Skeletal muscle satellite cell (primary cell): ENCODE measurements at regions not wholly inside any gene's neighbourhood (a gene's known extent, or its start where the extent isn't known, plus 50 kb on each side); places are given as distances from the start of the nearest gene placed in this dataset.

ENCODE experiments used
- H3K27me3 ChIP-seq: 2 replicates; pipeline ENCODE4 v1.7.0; 2013; ENCODE audit warnings: low read length; ENCODE audit not compliant: control insufficient read depth, insufficient read depth
- H3K36me3 ChIP-seq: 2 replicates; pipeline ENCODE4 v1.7.0; 2013; ENCODE audit warnings: mild to moderate bottlenecking, control low read depth, low read length; ENCODE audit not compliant: insufficient read depth
- H3K4me1 ChIP-seq: 2 replicates; pipeline ENCODE4 v1.7.0; 2013; ENCODE audit warnings: low read length; ENCODE audit not compliant: control insufficient read depth, insufficient read depth
- H3K4me2 ChIP-seq: 2 replicates; pipeline ENCODE4 v1.7.0; 2013; ENCODE audit warnings: mild to moderate bottlenecking, low read length
- H3K4me3 ChIP-seq: 2 replicates; pipeline ENCODE4 v1.7.0; 2013; ENCODE audit warnings: low read length
- H3K9ac ChIP-seq: 2 replicates; pipeline ENCODE4 v1.7.0; 2013; ENCODE audit warnings: mild to moderate bottlenecking, low read depth, low read length, moderate library complexity
- H3K9me3 ChIP-seq: replicated peaks from 2 replicates; pipeline ENCODE4 v1.7.0; 2013; ENCODE audit warnings: mild to moderate bottlenecking, control low read depth, low read length

DNA sequence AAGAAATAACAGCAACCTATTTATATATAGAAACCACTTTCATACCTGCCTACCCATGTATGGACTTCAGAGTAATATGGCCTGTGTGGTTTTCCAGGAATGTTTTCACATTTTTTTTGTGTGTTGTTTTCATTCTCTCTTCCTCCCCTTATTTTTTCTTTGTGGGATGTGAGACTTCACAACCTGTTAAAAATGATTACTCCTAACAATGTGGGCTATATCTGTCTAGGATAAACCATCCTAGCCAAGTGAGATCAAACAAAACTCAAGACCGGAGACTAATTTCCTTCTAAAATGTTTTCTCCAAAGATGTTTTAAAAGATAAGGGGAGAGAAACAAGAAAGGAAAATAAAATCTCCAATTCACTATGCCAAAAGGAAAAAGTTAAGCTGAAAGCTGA, 106.1 kb upstream of the DIPK2B start:
- Histone ChIP-seq H3K27me3 (peaks cover 4% of the 10 kb centered on the region), H3K4me1 (no peaks in the 10 kb centered on the region), H3K4me3 (no peak overlapping the region), H3K4me2 (no peak overlapping the region), H3K9ac (no peak overlapping the region), H3K36me3 (no peaks in the 10 kb centered on the region), H3K9me3 (no peaks in the 10 kb centered on the region)

DNA sequence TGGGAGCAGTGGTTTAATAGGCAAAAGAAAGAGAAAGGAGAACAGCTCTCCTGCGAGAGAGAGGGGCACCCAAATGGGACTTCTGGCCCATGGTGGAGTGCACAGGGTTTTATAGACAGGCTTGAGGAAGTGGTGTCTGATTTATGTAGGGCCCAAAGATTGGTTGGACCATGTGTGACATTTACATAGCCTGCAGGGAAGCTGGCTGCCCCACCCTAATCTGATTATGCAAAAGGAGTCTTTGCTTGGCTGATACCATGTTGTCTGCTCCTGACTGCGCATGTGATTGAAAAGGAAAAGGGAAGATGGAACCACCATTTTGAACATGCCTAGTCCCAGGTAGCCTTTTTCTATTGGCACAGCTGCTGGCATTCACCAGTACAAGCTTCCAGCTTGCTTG, 100.0 kb upstream of the DIPK2B start:
- H3K4me1 ChIP-seq: no peaks in the 10 kb centered on the region
- H3K4me2 ChIP-seq: no peak overlapping the region
- H3K27me3 ChIP-seq: no peaks in the 10 kb centered on the region
- H3K36me3 ChIP-seq: no peaks in the 10 kb centered on the region
- no peak overlapping the region for H3K4me3 ChIP-seq
- H3K9me3 ChIP-seq: no peaks in the 10 kb centered on the region
- no peak overlapping the region for H3K9ac ChIP-seq

DNA sequence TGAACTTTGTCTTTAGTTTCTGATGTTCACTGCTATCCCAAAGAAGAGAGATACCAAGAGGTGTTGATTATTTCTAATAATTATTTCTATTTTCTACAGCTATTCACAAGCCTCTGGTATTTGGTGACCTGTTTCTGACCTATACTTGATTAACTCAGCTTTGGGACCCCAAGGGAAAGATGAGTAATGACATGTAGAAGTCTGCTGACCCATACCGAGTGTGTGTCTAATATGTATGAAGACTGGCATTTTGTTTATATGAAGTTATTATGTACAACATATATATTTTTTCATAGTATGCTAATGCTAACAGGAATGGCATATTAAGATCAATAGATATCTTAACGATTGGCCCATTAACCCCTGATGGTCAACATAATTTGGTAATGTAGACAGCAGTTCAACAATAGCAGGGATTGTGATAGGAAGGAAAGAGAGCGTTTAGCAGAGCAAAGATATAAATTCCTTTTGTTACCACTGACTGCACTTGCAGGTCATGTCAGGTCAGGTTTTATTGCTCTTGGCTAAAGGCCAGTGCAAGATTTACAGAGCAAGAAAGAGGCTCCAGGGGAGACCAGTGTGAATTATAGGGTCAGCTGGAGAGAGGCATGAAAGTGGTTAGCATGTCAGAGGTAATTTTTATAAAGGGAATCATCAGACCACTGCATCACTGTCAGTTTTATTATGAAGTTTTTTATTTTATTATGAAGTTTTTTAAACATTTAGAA, 94.7 kb upstream of the DIPK2B start:
- peaks cover 13% of the 10 kb centered on the region for H3K27me3 ChIP-seq
- H3K9me3 ChIP-seq: no peaks in the 10 kb centered on the region
- H3K4me3 ChIP-seq: no peak overlapping the region
- no peak overlapping the region for H3K9ac ChIP-seq
- H3K4me2 ChIP-seq: no peak overlapping the region
- H3K36me3 ChIP-seq: no peaks in the 10 kb centered on the region
- no peaks in the 10 kb centered on the region for H3K4me1 ChIP-seq

DNA sequence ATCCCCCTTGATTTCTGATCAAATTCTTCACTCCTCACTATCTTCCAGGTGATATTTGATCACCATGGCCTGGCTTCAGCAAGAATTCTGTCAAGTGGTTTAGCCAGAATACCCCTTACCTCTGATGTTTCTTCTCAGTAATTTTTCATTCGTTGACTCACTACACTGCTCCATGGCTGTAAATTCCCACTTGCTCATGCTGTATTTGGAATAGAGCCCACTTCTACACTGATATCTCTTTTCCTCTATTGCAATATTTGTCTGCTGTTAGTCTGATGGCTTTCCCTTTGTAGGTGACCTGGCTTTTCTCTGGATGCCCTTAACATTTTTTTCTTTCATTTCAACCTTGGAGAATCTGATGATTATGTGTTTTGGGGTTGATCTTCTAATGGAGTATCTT, 73.9 kb upstream of the DIPK2B start:
- no peak overlapping the region for H3K9ac ChIP-seq
- H3K27me3 ChIP-seq: no peaks in the 10 kb centered on the region
- H3K4me3 ChIP-seq: no peak overlapping the region
- H3K36me3 ChIP-seq: no peaks in the 10 kb centered on the region
- H3K4me2 ChIP-seq: no peak overlapping the region
- H3K9me3 ChIP-seq: no peaks in the 10 kb centered on the region
- no peaks in the 10 kb centered on the region for H3K4me1 ChIP-seq

DNA sequence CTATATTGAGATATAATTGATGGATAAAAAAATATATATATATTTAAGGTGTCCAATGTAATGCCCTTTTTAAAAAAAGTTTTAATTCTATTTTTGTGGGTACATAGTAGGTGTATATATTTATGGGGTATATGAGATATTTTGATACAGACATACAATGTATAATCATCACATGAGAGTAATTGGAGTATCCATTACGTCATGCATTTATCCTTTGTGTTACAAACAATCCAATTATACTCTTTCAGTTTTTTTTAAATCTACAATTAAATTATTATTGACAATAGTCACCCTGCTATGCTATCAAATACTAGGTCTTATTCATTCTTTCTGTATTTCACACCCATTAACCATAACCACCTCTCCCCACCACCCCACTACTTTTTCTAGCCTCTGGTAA, 66.3 kb upstream of the DIPK2B start:
- Histone ChIP-seq H3K9ac (no peak overlapping the region), H3K27me3 (no peaks in the 10 kb centered on the region), H3K9me3 (no peaks in the 10 kb centered on the region), H3K4me1 (no peaks in the 10 kb centered on the region), H3K4me2 (no peak overlapping the region), H3K4me3 (no peak overlapping the region), H3K36me3 (no peaks in the 10 kb centered on the region)

DNA sequence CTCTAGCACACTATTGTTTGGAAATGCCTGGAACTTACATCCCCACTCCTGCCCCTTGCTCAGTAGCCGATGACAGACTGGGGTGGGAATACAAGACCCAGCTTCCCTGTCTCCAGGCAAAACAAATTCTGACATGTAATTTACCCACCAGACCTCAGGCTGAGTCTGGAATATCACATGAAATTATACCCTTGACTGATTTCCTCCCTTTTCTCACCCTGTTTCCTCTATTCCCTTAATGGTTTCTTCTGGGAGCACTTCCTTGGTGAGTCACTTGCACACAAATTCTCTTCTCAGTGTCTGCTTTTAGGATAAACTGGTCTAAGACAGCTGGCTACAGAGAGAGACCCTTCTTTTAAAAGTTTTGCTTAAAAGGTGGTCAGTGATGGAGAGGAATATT, 65.8 kb upstream of the DIPK2B start:
- Histone ChIP-seq H3K9me3 (no peaks in the 10 kb centered on the region), H3K4me1 (no peaks in the 10 kb centered on the region), H3K9ac (no peak overlapping the region)

DNA sequence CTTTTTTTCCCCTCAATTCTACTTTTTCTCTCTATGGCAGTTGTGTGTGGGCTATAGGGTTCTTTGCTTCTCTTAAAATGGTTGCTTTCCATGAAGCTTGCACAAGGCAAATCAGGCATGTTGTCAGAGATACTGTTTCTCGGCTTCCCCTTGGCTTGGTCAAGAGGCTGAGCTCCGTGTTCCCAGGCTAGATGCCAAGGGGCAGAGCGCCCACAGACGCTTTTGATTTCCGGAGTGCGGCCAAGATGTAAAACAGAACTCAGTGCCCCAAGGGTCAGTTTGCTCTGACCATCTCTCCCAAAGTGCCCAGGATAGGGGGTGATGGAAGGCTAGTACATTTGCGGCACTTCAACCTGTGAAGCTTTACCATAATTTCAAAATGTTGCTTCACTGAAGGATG, 64.2 kb upstream of the DIPK2B start:
- no peak overlapping the region for H3K4me2 ChIP-seq
- H3K27me3 ChIP-seq: no peaks in the 10 kb centered on the region
- no peaks in the 10 kb centered on the region for H3K4me1 ChIP-seq
- H3K4me3 ChIP-seq: no peak overlapping the region
- H3K36me3 ChIP-seq: no peaks in the 10 kb centered on the region
- no peaks in the 10 kb centered on the region for H3K9me3 ChIP-seq
- no peak overlapping the region for H3K9ac ChIP-seq

More for the DNA sequence above, 65.8 kb upstream of the DIPK2B start:
- no peaks in the 10 kb centered on the region for H3K27me3 ChIP-seq
- no peaks in the 10 kb centered on the region for H3K36me3 ChIP-seq
- H3K4me2 ChIP-seq: no peak overlapping the region
- no peak overlapping the region for H3K4me3 ChIP-seq

DNA sequence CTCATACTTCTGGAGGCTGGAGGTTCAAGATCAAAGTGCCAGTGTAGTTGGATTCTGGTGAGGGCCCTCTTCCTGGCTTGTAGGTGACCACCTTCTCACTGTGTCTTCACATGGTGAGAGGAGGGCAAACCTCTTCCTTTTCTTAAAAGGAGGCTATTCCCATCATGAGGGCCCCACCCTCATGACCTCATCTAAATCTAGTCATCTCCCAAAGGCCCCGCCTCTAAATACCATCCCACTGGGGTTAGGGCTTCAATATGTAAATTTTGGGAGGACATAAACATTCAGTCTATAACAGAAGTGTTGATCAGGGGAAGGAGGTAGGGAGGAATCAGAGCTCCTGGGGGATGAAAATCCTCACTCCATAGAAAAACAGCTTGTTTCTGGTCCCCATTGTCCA, 60.8 kb upstream of the DIPK2B start:
- Histone ChIP-seq H3K4me2 (no peak overlapping the region), H3K9ac (no peak overlapping the region), H3K27me3 (peaks cover 4% of the 10 kb centered on the region), H3K36me3 (no peaks in the 10 kb centered on the region), H3K9me3 (no peaks in the 10 kb centered on the region), H3K4me3 (no peak overlapping the region), H3K4me1 (no peaks in the 10 kb centered on the region)

DNA sequence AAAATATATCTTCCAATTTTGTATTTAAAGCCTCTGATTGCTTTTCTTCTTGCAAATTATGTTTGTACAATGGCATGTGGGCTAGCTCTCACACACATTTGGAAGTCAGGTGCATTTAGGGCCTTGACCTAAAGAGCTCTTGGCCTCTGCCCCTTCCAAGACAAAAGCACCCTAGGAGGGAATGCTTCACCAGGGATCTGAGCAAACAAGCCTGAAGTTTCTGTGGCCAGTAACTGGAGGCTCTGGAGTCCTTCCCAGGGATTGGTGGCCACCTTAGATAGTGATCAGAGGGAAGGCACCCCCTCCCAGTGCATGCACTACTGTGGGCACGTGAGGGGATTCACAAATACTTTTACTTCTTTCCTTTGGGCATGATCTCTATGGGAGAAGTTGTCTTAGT, 60.3 kb upstream of the DIPK2B start:
- no peaks in the 10 kb centered on the region for H3K4me1 ChIP-seq
- no peak overlapping the region for H3K4me3 ChIP-seq
- H3K9me3 ChIP-seq: no peaks in the 10 kb centered on the region
- no peak overlapping the region for H3K9ac ChIP-seq
- H3K36me3 ChIP-seq: no peaks in the 10 kb centered on the region
- peaks cover 4% of the 10 kb centered on the region for H3K27me3 ChIP-seq
- H3K4me2 ChIP-seq: no peak overlapping the region

DNA sequence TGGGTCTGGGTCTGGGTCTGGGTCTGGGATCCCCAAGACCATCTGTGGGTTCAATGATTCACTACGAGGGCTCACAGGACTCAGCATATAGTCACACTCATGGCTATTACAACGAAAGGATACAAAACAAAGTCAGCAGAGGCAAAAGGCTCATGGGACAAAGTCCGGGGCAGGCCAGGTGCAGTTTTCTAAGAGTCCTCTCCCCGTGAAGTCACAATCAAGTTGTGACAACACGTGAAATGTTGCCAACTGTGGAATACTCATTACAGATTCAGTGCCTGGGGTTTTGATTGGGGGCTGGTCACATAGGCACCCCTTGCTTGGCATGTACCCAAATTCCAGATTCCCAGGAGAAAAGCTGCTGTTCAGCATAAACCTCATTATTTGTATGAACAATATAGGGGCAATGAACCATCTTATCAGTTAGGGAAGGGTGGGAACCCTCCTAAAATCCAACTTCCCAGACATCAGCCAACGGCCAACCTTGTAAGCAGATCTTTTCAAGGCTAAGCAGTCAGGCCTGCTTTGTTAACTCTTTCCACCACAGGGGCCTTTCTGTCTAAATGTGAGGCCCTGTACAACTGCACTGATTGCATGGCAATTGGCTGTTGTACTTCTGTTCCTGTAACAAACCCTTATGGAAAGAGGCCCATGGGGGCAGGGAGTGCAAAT, 58.2 kb upstream of the DIPK2B start:
- Histone ChIP-seq H3K4me1 (no peaks in the 10 kb centered on the region), H3K9ac (no peak overlapping the region), H3K27me3 (peaks cover 4% of the 10 kb centered on the region), H3K4me3 (no peak overlapping the region), H3K4me2 (no peak overlapping the region), H3K9me3 (no peaks in the 10 kb centered on the region), H3K36me3 (no peaks in the 10 kb centered on the region)
